Breast epithelium (tissue), 4 donors: ENCODE measurements at regions not wholly inside any gene's neighbourhood (a gene's known extent, or its start where the extent isn't known, plus 50 kb on each side); places are given as distances from the start of the nearest gene placed in this dataset.

Experiments used
- DNase-seq, 2 donors: peaks; one replicate each; pipeline ENCODE4 v3.0.0-alpha.2; 2019; ENCODE audit warnings: low spot score in 2 of 2
- H3K27ac ChIP-seq, 2 donors: fragments of 200-600 bp; sonication (generic) in 1 of 2; one replicate each; pipeline ENCODE4 v1.5.1; 2016 to 2019; ENCODE audit warnings: mild to moderate bottlenecking in 1 of 2
- H3K27me3 ChIP-seq, 2 donors: fragments of 200-600 bp; sonication (generic) in 1 of 2; one replicate each; pipeline versions ENCODE4 v1.5.1 to v1.6.0; 2017 to 2019; ENCODE audit warnings: control low read depth in 1 of 2, mild to moderate bottlenecking in 1 of 2
- H3K36me3 ChIP-seq: fragments of 200-600 bp; one replicate; pipeline ENCODE4 v1.5.1; 2019
- H3K4me1 ChIP-seq, 2 donors: fragments of 200-600 bp; sonication (generic); one replicate each; pipeline ENCODE4 v1.5.1; 2016 to 2019; ENCODE audit warnings: control low read depth in 1 of 2
- H3K4me3 ChIP-seq, 3 donors: fragments of 200-600 bp; sonication (generic); 1 replicate in 2 of 3; 2 replicates in 1 of 3; pipeline ENCODE4 v1.5.1; 2016 to 2019; ENCODE audit warnings: mild to moderate bottlenecking in 3 of 3, moderate library complexity in 2 of 3
- H3K9me3 ChIP-seq, 2 donors: fragments of 200-600 bp; sonication (generic) in 1 of 2; one replicate each; pipeline ENCODE4 v1.5.1; 2016 to 2019; ENCODE audit warnings: control low read depth in 1 of 2
- CTCF ChIP-seq, 3 donors: fragments of 450-650 bp; IDR thresholded peaks; one replicate each; pipeline ENCODE4 v1.5.1; 2016 to 2017; ENCODE audit warnings: antibody characterized with exemption in 3 of 3, mild to moderate bottlenecking in 3 of 3, moderate library complexity in 3 of 3
- POLR2A ChIP-seq: fragments of 450-650 bp; IDR thresholded peaks from one replicate; pipeline ENCODE4 v1.6.1; 2016; ENCODE audit warnings: antibody characterized with exemption, mild to moderate bottlenecking, moderate library complexity
- POLR2AphosphoS5 ChIP-seq, 3 donors: sonication (generic); formaldehyde crosslinking; IDR thresholded peaks; one replicate each; pipeline ENCODE4 v1.6.1; 2017; ENCODE audit warnings: antibody characterized with exemption in 3 of 3
- intact Hi-C: fragments of 100-400 bp; cut with DNase I; formaldehyde crosslinking; loops from one replicate; pipeline ENCODE4 v1.15.1; 2023; ENCODE audit warnings: low total_unique reads

GRCh38 chr2:150889141-150889540 is 372.5 kb downstream of the RBM43 start:
- intact Hi-C loops: no loop called here
- Histone ChIP-seq H3K27me3 (no peaks in the 10 kb centered on the region), H3K4me3 (no peak overlapping the region), H3K36me3 (no peaks in the 10 kb centered on the region), H3K9me3 (no peaks in the 10 kb centered on the region), H3K4me1 (no peaks in the 10 kb centered on the region), H3K27ac (no peak overlapping the region)
- no peak for TF ChIP-seq POLR2A
- no peak for DNase-seq

GRCh38 chr2:150888337-150888736 is 373.3 kb downstream of the RBM43 start:
- TF ChIP-seq POLR2AphosphoS5 (IDR thresholded peaks at IDR 0.05) (no peak), CTCF (IDR thresholded peaks at IDR 0.05) (no peak), POLR2A (no peak)
- Histone ChIP-seq H3K27me3 (no peaks in the 10 kb centered on the region), H3K27ac (no peak overlapping the region), H3K9me3 (no peaks in the 10 kb centered on the region), H3K4me1 (no peaks in the 10 kb centered on the region), H3K4me3 (no peak overlapping the region), H3K36me3 (no peaks in the 10 kb centered on the region)
- DNase-seq: no peak
- intact Hi-C loops: no loop called here

GRCh38 chr2:150887926-150888325 is 373.7 kb downstream of the RBM43 start:
- Histone ChIP-seq H3K27me3 (no peaks in the 10 kb centered on the region), H3K27ac (no peak overlapping the region), H3K9me3 (no peaks in the 10 kb centered on the region), H3K36me3 (no peaks in the 10 kb centered on the region), H3K4me3 (no peak overlapping the region), H3K4me1 (no peaks in the 10 kb centered on the region)
- DNase-seq: no peak
- intact Hi-C loops: no loop called here
- no peak for TF ChIP-seq CTCF (IDR thresholded peaks at IDR 0.05)
- TF ChIP-seq POLR2A: no peak
- no peak for TF ChIP-seq POLR2AphosphoS5 (IDR thresholded peaks at IDR 0.05)

GRCh38 chr2:150885774-150886386 is 375.8 kb downstream of the RBM43 start:
- DNase-seq: no peak
- Histone ChIP-seq H3K27me3 (no peaks in the 10 kb centered on the region), H3K4me3 (no peak overlapping the region), H3K4me1 (no peaks in the 10 kb centered on the region), H3K27ac (no peak overlapping the region), H3K9me3 (no peaks in the 10 kb centered on the region), H3K36me3 (no peaks in the 10 kb centered on the region)
- intact Hi-C loops: no loop called here
- no peak for TF ChIP-seq POLR2A
- no peak for TF ChIP-seq POLR2AphosphoS5 (IDR thresholded peaks at IDR 0.05)
- no peak for TF ChIP-seq CTCF (IDR thresholded peaks at IDR 0.05)

GRCh38 chr2:150885236-150885635 is 376.4 kb downstream of the RBM43 start:
- Histone ChIP-seq H3K27me3 (no peaks in the 10 kb centered on the region), H3K4me1 (no peaks in the 10 kb centered on the region), H3K27ac (no peak overlapping the region), H3K4me3 (no peak overlapping the region), H3K36me3 (no peaks in the 10 kb centered on the region), H3K9me3 (no peaks in the 10 kb centered on the region)
- TF ChIP-seq CTCF (IDR thresholded peaks at IDR 0.05) (no peak), POLR2AphosphoS5 (IDR thresholded peaks at IDR 0.05) (no peak), POLR2A (no peak)
- no peak for DNase-seq
- intact Hi-C loops: no loop called here

GRCh38 chr2:150883613-150883895 is 378.1 kb downstream of the RBM43 start:
- no peak for DNase-seq
- intact Hi-C loops: no loop called here
- no peak for TF ChIP-seq POLR2A
- no peak for TF ChIP-seq POLR2AphosphoS5 (IDR thresholded peaks at IDR 0.05)
- no peak for TF ChIP-seq CTCF (IDR thresholded peaks at IDR 0.05)
- H3K4me3 ChIP-seq: no peak overlapping the region
- no peaks in the 10 kb centered on the region for H3K36me3 ChIP-seq
- H3K27me3 ChIP-seq: no peaks in the 10 kb centered on the region
- no peak overlapping the region for H3K27ac ChIP-seq
- no peaks in the 10 kb centered on the region for H3K9me3 ChIP-seq
- H3K4me1 ChIP-seq: no peaks in the 10 kb centered on the region
